DOHH2 (cell line): ENCODE measurements at regions not wholly inside any gene's neighbourhood (a gene's known extent, or its start where the extent isn't known, plus 50 kb on each side); places are given as distances from the start of the nearest gene placed in this dataset.

Experiments
- H3F3A ChIP-seq: fragments of 200-600 bp; sonication (generic), shearing (Covaris generic); 2 replicates; pipeline ENCODE4 v1.6.0; 2016; ENCODE audit warnings: antibody characterized with exemption, mild to moderate bottlenecking; ENCODE audit not compliant: control insufficient read depth, insufficient read depth
- H3K27ac ChIP-seq: fragments of 200-600 bp; sonication (generic); 2 replicates; pipeline ENCODE4 v1.5.1; 2014; ENCODE audit warnings: low read depth, mild to moderate bottlenecking, low read length, moderate library complexity
- H3K27me3 ChIP-seq: fragments of 200-600 bp; sonication (generic); 2 replicates; pipeline ENCODE4 v1.6.1; 2014; ENCODE audit warnings: mild to moderate bottlenecking, low read length, mixed read lengths; ENCODE audit not compliant: control insufficient read depth
- H3K36me3 ChIP-seq: fragments of 200-600 bp; sonication (generic); 2 replicates; pipeline ENCODE4 v1.6.1; 2014; ENCODE audit warnings: mild to moderate bottlenecking, low read length, moderate library complexity, mixed read lengths; ENCODE audit not compliant: control insufficient read depth
- H3K4me1 ChIP-seq: fragments of 200-600 bp; sonication (generic); 2 replicates; pipeline ENCODE4 v1.6.1; 2014; ENCODE audit warnings: mild to moderate bottlenecking, low read length, mixed read lengths; ENCODE audit not compliant: control insufficient read depth
- H3K4me2 ChIP-seq: fragments of 200-600 bp; sonication (generic); 2 replicates; pipeline ENCODE4 v1.6.0; 2014; ENCODE audit warnings: mild to moderate bottlenecking, low read length, moderate library complexity
- H3K4me3 ChIP-seq: fragments of 200-600 bp; sonication (generic); 2 replicates; pipeline ENCODE4 v1.5.1; 2014; ENCODE audit warnings: mild to moderate bottlenecking, low read length, mixed read lengths
- H3K79me2 ChIP-seq: fragments of 200-600 bp; sonication (generic); 2 replicates; pipeline ENCODE4 v1.6.1; 2014; ENCODE audit warnings: mild to moderate bottlenecking, low read length, mixed read lengths; ENCODE audit not compliant: control insufficient read depth
- H3K9me2 ChIP-seq: fragments of 200-600 bp; sonication (generic); replicated peaks from 2 replicates; pipeline ENCODE4 v1.6.1; 2014; ENCODE audit warnings: mild to moderate bottlenecking, low read length, mixed read lengths; ENCODE audit not compliant: control insufficient read depth
- H3K9me3 ChIP-seq: fragments of 200-600 bp; sonication (generic); 2 replicates; pipeline ENCODE4 v1.6.1; 2014; ENCODE audit warnings: antibody characterized with exemption, low read length, mixed read lengths; ENCODE audit not compliant: control insufficient read depth, insufficient read depth
- H4K20me1 ChIP-seq: fragments of 200-600 bp; sonication (generic); 2 replicates; pipeline ENCODE4 v1.6.0; 2014; ENCODE audit warnings: low read depth, mild to moderate bottlenecking, antibody characterized with exemption, low read length, moderate library complexity; ENCODE audit not compliant: control insufficient read depth, insufficient read depth
- EZH2phosphoT487 ChIP-seq: fragments of 200-600 bp; sonication (generic); IDR thresholded peaks from 2 replicates; pipeline ENCODE4 v1.6.1; 2017; ENCODE audit warnings: borderline replicate concordance, mild to moderate bottlenecking, antibody characterized with exemption, low read length, moderate library complexity, mixed read lengths
- TF ChIP-seq, protein P1 (sequence below): fragments of 200-600 bp; sonication (generic); IDR thresholded peaks from one replicate; pipeline ENCODE4 v1.5.1; 2014; ENCODE audit warnings: antibody characterized with exemption, mild to moderate bottlenecking, low read depth, low read length; ENCODE audit not compliant: poor library complexity, severe bottlenecking

GRCh38 chr1:96520579-96520947, 201.0 kb upstream of the PTBP2 start:
- Histone ChIP-seq H3K27ac (no peak overlapping the region), H3K9me2 (no peaks in the 10 kb centered on the region), H3K4me2 (no peak overlapping the region), H3K4me3 (no peak overlapping the region), H3K9me3 (no peaks in the 10 kb centered on the region), H3F3A (no peaks in the 10 kb centered on the region), H3K79me2 (no peaks in the 10 kb centered on the region), H4K20me1 (no peaks in the 10 kb centered on the region), H3K36me3 (no peaks in the 10 kb centered on the region), H3K4me1 (no peaks in the 10 kb centered on the region), H3K27me3 (no peaks in the 10 kb centered on the region)
- no peak for TF ChIP-seq EZH2phosphoT487
- TF ChIP-seq, protein P1, sequence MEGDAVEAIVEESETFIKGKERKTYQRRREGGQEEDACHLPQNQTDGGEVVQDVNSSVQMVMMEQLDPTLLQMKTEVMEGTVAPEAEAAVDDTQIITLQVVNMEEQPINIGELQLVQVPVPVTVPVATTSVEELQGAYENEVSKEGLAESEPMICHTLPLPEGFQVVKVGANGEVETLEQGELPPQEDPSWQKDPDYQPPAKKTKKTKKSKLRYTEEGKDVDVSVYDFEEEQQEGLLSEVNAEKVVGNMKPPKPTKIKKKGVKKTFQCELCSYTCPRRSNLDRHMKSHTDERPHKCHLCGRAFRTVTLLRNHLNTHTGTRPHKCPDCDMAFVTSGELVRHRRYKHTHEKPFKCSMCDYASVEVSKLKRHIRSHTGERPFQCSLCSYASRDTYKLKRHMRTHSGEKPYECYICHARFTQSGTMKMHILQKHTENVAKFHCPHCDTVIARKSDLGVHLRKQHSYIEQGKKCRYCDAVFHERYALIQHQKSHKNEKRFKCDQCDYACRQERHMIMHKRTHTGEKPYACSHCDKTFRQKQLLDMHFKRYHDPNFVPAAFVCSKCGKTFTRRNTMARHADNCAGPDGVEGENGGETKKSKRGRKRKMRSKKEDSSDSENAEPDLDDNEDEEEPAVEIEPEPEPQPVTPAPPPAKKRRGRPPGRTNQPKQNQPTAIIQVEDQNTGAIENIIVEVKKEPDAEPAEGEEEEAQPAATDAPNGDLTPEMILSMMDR = no peak

- H3K4me2 ChIP-seq = no peak overlapping the region
- no peaks in the 10 kb centered on the region for H3K4me1 ChIP-seq
- no peaks in the 10 kb centered on the region for H3K79me2 ChIP-seq
- no peaks in the 10 kb centered on the region for H3K27me3 ChIP-seq
- no peak for TF ChIP-seq EZH2phosphoT487
- TF ChIP-seq, protein P1 = no peak
- no peaks in the 10 kb centered on the region for H3F3A ChIP-seq
- no peak overlapping the region for H3K4me3 ChIP-seq
- no peaks in the 10 kb centered on the region for H3K36me3 ChIP-seq
- no peak overlapping the region for H3K27ac ChIP-seq
- no peaks in the 10 kb centered on the region for H4K20me1 ChIP-seq
- H3K9me2 ChIP-seq = no peaks in the 10 kb centered on the region
- H3K9me3 ChIP-seq = no peaks in the 10 kb centered on the region
These were observed 200.6 kb upstream of the PTBP2 start for GRCh38 chr1:96521010-96521409.

GRCh38 chr1:96521994-96522760, 199.4 kb upstream of the PTBP2 start:
- no peaks in the 10 kb centered on the region for H3K79me2 ChIP-seq
- H3K4me3 ChIP-seq = no peak overlapping the region
- no peaks in the 10 kb centered on the region for H4K20me1 ChIP-seq
- no peaks in the 10 kb centered on the region for H3K9me3 ChIP-seq
- no peaks in the 10 kb centered on the region for H3K36me3 ChIP-seq
- no peak for TF ChIP-seq EZH2phosphoT487
- no peaks in the 10 kb centered on the region for H3K9me2 ChIP-seq
- no peaks in the 10 kb centered on the region for H3F3A ChIP-seq
- H3K27ac ChIP-seq = no peak overlapping the region
- H3K4me2 ChIP-seq = no peak overlapping the region
- H3K4me1 ChIP-seq = no peaks in the 10 kb centered on the region
- H3K27me3 ChIP-seq = no peaks in the 10 kb centered on the region

DNA sequence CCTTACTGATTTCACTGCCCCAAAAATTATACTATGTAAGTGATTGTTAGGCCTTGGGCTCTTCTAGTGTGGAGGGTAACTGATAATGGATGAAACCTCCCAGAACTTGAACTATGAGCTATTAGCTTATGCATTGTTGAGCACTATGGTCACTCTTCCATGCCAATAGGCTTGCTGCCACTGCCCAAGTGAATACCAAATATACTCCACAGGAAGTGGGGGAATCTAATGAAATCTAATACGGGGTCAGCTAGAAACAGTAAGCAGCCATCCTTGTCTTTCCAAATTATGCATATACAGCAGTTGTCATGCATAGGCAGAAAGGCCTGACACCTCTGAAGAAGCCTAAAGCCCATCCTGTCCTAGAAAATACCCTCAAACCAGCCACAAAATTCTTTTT, 198.7 kb upstream of the PTBP2 start:
- H3K36me3 ChIP-seq = no peaks in the 10 kb centered on the region
- no peaks in the 10 kb centered on the region for H3K9me2 ChIP-seq
- no peak overlapping the region for H3K4me3 ChIP-seq
- no peaks in the 10 kb centered on the region for H3K27me3 ChIP-seq
- H3K4me2 ChIP-seq = no peak overlapping the region
- TF ChIP-seq, protein P1 = no peak
- no peak for TF ChIP-seq EZH2phosphoT487
- H3K27ac ChIP-seq = no peak overlapping the region
- H3K4me1 ChIP-seq = no peaks in the 10 kb centered on the region
- no peaks in the 10 kb centered on the region for H4K20me1 ChIP-seq
- no peaks in the 10 kb centered on the region for H3F3A ChIP-seq
- no peaks in the 10 kb centered on the region for H3K79me2 ChIP-seq
- H3K9me3 ChIP-seq = no peaks in the 10 kb centered on the region
